ENCODE measurements at regions not wholly inside any gene's neighbourhood (a gene's known extent, or its start where the extent isn't known, plus 50 kb on each side); places are given as distances from the start of the nearest gene placed in this dataset.
"Not testable (repeated sequence)": the region's sequence is repeated elsewhere in the genome, so short reads cannot be mapped to it uniquely, and the experiment has no call there.

GRCh38 chrX:89756466-89756865 lies 165.2 kb upstream of the TGIF2LX start:
- not testable (repeated sequence) for TF ChIP-seq POLR2A (IDR thresholded peaks at IDR 0.05; ENCODE audit: low read depth, low read length); CTCF (conservative IDR thresholded peaks at IDR 0.05; ENCODE audit: low read depth, low read length); BHLHE40 (IDR thresholded peaks at IDR 0.05; ENCODE audit: low read depth, low read length); CEBPB (IDR thresholded peaks at IDR 0.05; ENCODE audit: low read depth, low read length); CHD1 (IDR thresholded peaks at IDR 0.05; ENCODE audit: low read depth, low read length); RAD21 (IDR thresholded peaks at IDR 0.05; ENCODE audit: low read length); RFX5 (IDR thresholded peaks at IDR 0.05; ENCODE audit: low read depth, low read length); FOS (IDR thresholded peaks at IDR 0.05; ENCODE audit: low read depth, low read length); MXI1 (IDR thresholded peaks at IDR 0.05; ENCODE audit: borderline replicate concordance, low read depth, low read length); SMC3 (IDR thresholded peaks at IDR 0.05; ENCODE audit: low read depth, low read length); MAFK (IDR thresholded peaks at IDR 0.05; ENCODE audit: low read depth, low read length)
- TF ChIP-seq, protein P1, sequence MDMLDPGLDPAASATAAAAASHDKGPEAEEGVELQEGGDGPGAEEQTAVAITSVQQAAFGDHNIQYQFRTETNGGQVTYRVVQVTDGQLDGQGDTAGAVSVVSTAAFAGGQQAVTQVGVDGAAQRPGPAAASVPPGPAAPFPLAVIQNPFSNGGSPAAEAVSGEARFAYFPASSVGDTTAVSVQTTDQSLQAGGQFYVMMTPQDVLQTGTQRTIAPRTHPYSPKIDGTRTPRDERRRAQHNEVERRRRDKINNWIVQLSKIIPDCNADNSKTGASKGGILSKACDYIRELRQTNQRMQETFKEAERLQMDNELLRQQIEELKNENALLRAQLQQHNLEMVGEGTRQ (IDR thresholded peaks at IDR 0.05; ENCODE audit: low read depth, low read length): not testable (repeated sequence)
- TF ChIP-seq, protein P2, sequence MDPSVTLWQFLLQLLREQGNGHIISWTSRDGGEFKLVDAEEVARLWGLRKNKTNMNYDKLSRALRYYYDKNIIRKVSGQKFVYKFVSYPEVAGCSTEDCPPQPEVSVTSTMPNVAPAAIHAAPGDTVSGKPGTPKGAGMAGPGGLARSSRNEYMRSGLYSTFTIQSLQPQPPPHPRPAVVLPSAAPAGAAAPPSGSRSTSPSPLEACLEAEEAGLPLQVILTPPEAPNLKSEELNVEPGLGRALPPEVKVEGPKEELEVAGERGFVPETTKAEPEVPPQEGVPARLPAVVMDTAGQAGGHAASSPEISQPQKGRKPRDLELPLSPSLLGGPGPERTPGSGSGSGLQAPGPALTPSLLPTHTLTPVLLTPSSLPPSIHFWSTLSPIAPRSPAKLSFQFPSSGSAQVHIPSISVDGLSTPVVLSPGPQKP (IDR thresholded peaks at IDR 0.05; ENCODE audit: borderline replicate concordance, low read depth, low read length): not testable (repeated sequence)

Data from IMR-90 (cell line).